GM13976 (cell line): ENCODE measurements at regions not wholly inside any gene's neighbourhood (a gene's known extent, or its start where the extent isn't known, plus 50 kb on each side); places are given as distances from the start of the nearest gene placed in this dataset.

Experiments
- DNase-seq: peaks from one replicate; pipeline ENCODE4 v3.0.0; 2012; ENCODE audit warnings: low spot score
- CTCF ChIP-seq: IDR thresholded peaks from 2 replicates; pipeline ENCODE4 v1.5.1; 2012; ENCODE audit warnings: borderline replicate concordance, mild to moderate bottlenecking; ENCODE audit not compliant: insufficient read depth; ENCODE audit errors: extremely low read depth, missing control alignments, control extremely low read depth
- in situ Hi-C: fragments of 300-500 bp; cut with MboI; formaldehyde crosslinking; loops from one replicate; pipeline ENCODE4 v1.12.0; 2022; ENCODE audit warnings: low sequenced_read_pairs, mixed read lengths, inconsistent platforms; ENCODE audit not compliant: unreplicated experiment

- no peak for TF ChIP-seq CTCF
- in situ Hi-C loops, result no loop called here
- no peak for DNase-seq
Measured at GRCh38 chr9:95666096-95666784, 149.5 kb upstream of the PTCH1 start.

DNA sequence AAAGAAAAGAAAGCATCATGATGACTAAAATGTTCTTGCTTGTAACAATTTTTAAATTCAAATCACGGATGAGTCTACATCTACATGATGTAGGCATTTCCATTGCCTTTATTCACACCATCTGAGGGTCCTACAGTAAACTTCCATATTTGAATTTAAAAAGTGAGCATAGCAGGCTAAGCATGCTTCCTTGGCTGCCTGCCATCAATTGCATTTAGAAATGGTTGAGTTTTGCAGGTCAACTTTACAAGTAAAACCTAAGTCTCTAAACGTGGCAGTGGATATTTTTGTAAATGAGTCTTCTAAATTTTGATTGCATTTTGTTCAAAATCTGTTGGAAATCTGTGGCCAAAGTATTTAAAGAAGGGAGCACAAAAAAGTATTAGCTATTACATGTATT, 136.5 kb upstream of the PTCH1 start:
- TF ChIP-seq CTCF, result no peak
- DNase-seq, result no peak
- in situ Hi-C loops, result no loop called here

DNA sequence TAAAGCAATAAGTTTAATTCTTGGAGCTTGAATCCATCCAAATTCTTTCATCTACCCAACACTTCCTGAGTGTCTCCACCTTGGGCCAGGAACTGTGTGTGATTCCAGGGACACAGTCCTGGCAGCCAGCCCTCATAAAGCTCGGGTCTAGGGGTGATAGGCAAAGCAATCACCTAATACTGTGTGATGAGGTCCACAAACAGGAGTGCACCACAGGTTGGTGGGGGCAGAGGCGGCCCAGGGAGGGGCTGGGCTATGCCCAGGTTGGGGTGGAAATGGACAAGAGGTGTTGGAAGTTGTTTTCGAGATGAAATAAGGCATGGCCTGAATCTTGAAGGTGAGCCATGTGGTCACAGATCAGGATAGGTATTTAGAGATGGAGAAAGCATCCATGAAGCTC, 133.9 kb upstream of the PTCH1 start:
- no peak for TF ChIP-seq CTCF
- in situ Hi-C loops, result no loop called here
- no peak for DNase-seq

GRCh38 chr9:95649801-95650213, 133.0 kb upstream of the PTCH1 start:
- no peak for TF ChIP-seq CTCF
- in situ Hi-C loops, result no loop called here
- DNase-seq, result no peak

DNA sequence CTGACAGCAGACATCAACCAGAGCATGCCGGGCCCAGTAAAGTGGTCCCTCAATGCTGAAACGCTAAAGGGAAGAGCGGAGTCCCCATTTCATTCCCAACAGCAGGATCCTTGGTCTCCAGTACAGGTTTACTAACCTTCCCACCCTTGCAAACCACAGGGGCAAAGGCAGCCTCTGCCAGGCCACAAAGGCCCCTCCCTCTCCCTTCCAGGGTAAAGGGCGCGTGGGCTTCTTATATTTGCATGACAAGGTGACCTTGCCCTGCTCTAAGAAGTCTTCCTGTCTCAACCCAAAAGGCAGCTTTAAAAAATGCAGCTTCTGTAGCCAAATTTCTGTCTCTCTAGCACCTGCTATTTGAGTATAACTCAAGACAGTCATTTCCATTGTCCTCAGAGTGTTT, 131.5 kb upstream of the PTCH1 start:
- no peak for TF ChIP-seq CTCF
- no peak for DNase-seq
- in situ Hi-C loops, result no loop called here

- in situ Hi-C loops, result no loop called here
- no peak for DNase-seq
- no peak for TF ChIP-seq CTCF
Measured at GRCh38 chr9:95645992-95646391, 129.2 kb upstream of the PTCH1 start.
